NB4 (cell line): ENCODE measurements at regions not wholly inside any gene's neighbourhood (a gene's known extent, or its start where the extent isn't known, plus 50 kb on each side); places are given as distances from the start of the nearest gene placed in this dataset.
A peak's percentile ranks its signal among the peaks of the same experiment; 100 is the strongest.

Source experiments
- DNase-seq: peaks from one replicate; pipeline ENCODE4 v3.0.0; 2010; ENCODE audit warnings: low read depth
- H3K4me3 ChIP-seq: one replicate; pipeline ENCODE4 v1.5.1; 2011; ENCODE audit warnings: mild to moderate bottlenecking, low read depth, low read length, moderate library complexity
- MAX ChIP-seq: IDR thresholded peaks from 2 replicates; pipeline ENCODE4 v1.6.1; 2011; ENCODE audit warnings: low read depth, low read length
- MYC ChIP-seq: IDR thresholded peaks from 2 replicates; pipeline ENCODE4 v1.6.1; 2011; ENCODE audit warnings: low read depth, low read length
- POLR2A ChIP-seq: IDR thresholded peaks from 2 replicates; pipeline ENCODE4 v1.6.1; 2011; ENCODE audit warnings: mild to moderate bottlenecking; ENCODE audit not compliant: insufficient read length; ENCODE audit errors: extremely low read depth
- TF ChIP-seq, protein P1 (sequence below): IDR thresholded peaks from one replicate; pipeline ENCODE4 v1.5.1; 2012; ENCODE audit warnings: low read depth, low read length

- H3K4me3 ChIP-seq: no peak overlapping the region
- DNase-seq: no peak
- no peak for TF ChIP-seq MYC
- TF ChIP-seq, protein P1, sequence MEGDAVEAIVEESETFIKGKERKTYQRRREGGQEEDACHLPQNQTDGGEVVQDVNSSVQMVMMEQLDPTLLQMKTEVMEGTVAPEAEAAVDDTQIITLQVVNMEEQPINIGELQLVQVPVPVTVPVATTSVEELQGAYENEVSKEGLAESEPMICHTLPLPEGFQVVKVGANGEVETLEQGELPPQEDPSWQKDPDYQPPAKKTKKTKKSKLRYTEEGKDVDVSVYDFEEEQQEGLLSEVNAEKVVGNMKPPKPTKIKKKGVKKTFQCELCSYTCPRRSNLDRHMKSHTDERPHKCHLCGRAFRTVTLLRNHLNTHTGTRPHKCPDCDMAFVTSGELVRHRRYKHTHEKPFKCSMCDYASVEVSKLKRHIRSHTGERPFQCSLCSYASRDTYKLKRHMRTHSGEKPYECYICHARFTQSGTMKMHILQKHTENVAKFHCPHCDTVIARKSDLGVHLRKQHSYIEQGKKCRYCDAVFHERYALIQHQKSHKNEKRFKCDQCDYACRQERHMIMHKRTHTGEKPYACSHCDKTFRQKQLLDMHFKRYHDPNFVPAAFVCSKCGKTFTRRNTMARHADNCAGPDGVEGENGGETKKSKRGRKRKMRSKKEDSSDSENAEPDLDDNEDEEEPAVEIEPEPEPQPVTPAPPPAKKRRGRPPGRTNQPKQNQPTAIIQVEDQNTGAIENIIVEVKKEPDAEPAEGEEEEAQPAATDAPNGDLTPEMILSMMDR: no peak
These were observed 323.6 kb downstream of the C16orf95 start for GRCh38 chr16:86993426-86994110.

- peak overlapping the region; percentile 11 for H3K4me3 ChIP-seq
- no peak for TF ChIP-seq MYC
- TF ChIP-seq, protein P1: no peak
- no peak for TF ChIP-seq POLR2A
- no peak for TF ChIP-seq MAX
- DNase-seq: peak; percentile 86
These were observed 323.0 kb downstream of the C16orf95 start for GRCh38 chr16:86994215-86994614.

DNA sequence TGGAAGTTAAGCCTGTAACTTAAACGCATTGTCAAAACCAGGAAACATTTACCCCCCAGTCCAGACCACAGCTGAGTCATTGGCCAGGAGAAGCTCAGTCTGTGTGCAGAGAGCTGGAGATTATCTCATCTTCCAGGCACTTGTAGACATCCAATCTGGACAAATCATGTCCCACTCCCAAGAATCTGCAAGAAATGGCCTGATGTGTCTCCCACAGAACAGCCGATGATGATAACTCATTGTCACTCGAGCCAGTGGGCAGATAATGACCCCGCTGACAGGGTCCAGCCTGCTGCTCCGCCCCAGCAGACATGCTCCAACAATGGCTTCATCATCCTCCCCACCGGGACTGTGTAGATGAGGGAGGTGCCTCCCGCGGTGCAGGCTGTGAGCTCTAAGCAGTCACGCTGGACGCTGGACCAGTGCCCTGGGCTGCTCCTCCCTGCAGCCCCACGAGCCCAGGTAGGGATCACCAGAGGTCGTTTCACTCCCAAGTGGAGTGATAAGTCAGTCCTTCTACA, 322.5 kb downstream of the C16orf95 start:
- peak; percentile 86 for DNase-seq
- TF ChIP-seq MAX: no peak
- no peak for TF ChIP-seq POLR2A
- TF ChIP-seq, protein P1: no peak
- TF ChIP-seq MYC: no peak
- peak overlapping the region; percentile 11 for H3K4me3 ChIP-seq

GRCh38 chr16:86995456-86995855, 321.7 kb downstream of the C16orf95 start:
- no peak overlapping the region for H3K4me3 ChIP-seq
- no peak for DNase-seq
- TF ChIP-seq MAX (no peak), MYC (no peak), POLR2A (no peak)
- TF ChIP-seq, protein P1: no peak

GRCh38 chr16:86996081-86996480, 321.1 kb downstream of the C16orf95 start:
- TF ChIP-seq POLR2A (no peak), MYC (no peak), MAX (no peak)
- TF ChIP-seq, protein P1: no peak
- H3K4me3 ChIP-seq: no peak overlapping the region
- no peak for DNase-seq
